ENCODE measurements at regions not wholly inside any gene's neighbourhood (a gene's known extent, or its start where the extent isn't known, plus 50 kb on each side); places are given as distances from the start of the nearest gene placed in this dataset.

DNA sequence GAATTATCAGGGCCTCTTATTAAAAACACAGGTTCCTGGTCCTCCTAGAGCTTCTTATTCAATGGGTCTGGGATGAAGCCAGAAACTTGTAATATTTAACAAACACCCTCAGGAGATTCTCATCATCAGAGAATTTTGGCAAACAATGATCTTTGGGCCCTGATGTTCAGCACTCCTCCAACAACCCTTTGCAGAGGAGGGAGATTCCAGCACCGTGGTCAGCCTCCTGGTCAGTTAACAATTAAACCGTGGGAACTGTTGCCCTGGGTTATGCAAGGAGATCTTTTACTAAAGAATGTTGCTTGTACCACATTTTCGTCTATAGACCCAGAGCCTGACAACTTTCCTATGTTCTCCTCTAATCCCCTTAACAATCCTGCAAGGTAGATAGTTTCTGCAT is 294.4 kb downstream of the PLPP3 start:
- TF ChIP-seq CTCF (IDR thresholded peaks at IDR 0.05) (no peak), POLR2AphosphoS5 (IDR thresholded peaks at IDR 0.05) (no peak)

Measured in suprapubic skin (tissue), 3 donors.